GM13977 (cell line): ENCODE measurements at regions not wholly inside any gene's neighbourhood (a gene's known extent, or its start where the extent isn't known, plus 50 kb on each side); places are given as distances from the start of the nearest gene placed in this dataset.

Experiments used
- DNase-seq: peaks from one replicate; pipeline ENCODE4 v3.0.0; 2012; ENCODE audit warnings: low spot score
- in situ Hi-C: fragments of 300-500 bp; cut with MboI; formaldehyde crosslinking; loops from one replicate; pipeline ENCODE4 v1.12.0; 2022; ENCODE audit warnings: low sequenced_read_pairs, low pct_unique_long_range_greater_than_20kb, mixed read lengths, inconsistent platforms; ENCODE audit not compliant: unreplicated experiment
- TF ChIP-seq, protein P1 (sequence below): IDR thresholded peaks from 2 replicates; pipeline ENCODE4 v1.5.1; 2012; ENCODE audit warnings: mild to moderate bottlenecking, control low read depth; ENCODE audit not compliant: insufficient read depth; ENCODE audit errors: extremely low read depth, missing control alignments

DNA sequence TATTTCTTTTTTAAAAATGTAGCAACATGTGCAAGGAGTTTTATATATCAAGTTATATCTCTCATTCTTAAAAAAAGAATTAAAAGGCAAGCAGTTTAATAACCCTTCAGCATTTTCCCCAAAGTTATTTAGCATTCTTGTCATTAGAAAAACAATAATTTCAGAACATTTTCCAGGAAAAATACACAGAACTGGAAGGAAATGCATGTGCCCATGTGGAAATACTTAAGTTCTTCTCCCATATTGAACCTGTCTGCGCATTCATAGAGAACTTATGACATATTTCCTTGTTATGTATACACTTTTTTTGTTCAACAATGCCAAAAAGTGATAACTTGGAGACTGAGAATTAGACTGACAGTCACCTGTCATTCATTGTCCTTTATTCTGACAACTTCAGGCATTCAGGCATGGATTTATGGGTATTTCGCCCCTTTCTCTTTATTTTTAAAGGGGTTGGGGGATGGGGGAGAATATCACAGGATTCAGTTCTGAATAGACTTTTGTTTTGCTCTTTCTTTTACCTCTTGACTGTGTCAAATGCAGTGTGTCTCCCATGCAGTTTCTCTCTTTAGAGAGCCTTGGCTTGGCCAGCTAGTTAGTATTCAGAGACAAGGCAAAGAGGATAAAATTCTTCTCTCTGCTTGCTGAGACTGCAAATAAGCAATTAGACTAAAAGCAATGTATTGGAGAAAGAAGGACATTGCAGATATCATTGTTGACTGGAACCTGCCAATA is 701.0 kb downstream of the NR2F1-AS1 start:
- TF ChIP-seq, protein P1, sequence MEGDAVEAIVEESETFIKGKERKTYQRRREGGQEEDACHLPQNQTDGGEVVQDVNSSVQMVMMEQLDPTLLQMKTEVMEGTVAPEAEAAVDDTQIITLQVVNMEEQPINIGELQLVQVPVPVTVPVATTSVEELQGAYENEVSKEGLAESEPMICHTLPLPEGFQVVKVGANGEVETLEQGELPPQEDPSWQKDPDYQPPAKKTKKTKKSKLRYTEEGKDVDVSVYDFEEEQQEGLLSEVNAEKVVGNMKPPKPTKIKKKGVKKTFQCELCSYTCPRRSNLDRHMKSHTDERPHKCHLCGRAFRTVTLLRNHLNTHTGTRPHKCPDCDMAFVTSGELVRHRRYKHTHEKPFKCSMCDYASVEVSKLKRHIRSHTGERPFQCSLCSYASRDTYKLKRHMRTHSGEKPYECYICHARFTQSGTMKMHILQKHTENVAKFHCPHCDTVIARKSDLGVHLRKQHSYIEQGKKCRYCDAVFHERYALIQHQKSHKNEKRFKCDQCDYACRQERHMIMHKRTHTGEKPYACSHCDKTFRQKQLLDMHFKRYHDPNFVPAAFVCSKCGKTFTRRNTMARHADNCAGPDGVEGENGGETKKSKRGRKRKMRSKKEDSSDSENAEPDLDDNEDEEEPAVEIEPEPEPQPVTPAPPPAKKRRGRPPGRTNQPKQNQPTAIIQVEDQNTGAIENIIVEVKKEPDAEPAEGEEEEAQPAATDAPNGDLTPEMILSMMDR, result no peak
- in situ Hi-C loops, result no loop called here
- DNase-seq, result no peak

DNA sequence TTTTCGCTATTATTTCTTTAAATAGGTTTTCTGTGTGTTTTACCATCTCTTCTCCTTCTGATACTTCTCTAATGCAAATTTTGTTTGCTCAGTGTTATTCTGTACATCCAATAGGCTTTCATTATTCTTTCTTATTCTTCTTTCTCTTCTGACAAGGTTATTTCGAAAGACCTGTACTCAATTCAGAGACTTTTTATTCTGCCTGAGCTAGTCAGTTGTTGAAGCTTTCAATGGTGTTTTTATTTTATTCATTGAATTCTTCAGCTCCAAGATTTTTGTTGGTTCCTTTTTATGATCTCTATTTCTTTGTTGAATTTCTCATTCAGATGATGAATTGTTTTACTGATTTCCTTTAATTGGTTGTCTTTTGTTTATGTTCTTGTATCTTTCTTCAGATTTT is 706.2 kb downstream of the NR2F1-AS1 start:
- DNase-seq, result no peak
- in situ Hi-C loops, result no loop called here
- TF ChIP-seq, protein P1, result no peak

DNA sequence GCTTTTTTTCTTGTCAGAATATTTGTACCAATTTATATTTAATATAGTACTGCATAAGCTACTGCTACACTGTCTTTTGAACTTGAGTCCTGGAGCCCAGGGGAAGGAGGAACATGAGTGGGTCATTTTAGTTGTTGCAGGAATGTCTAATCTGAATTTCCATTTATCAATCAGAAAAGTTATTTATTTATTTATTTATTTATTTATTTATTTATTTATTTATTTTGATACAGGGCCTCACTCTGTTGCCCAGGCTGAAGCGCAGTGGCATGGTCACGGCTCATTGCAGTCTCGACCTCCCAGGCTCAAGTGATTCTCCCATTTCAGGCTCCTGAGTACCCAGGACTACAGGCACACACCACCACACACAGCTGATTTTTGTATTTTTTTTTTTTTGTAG is 712.6 kb downstream of the NR2F1-AS1 start:
- in situ Hi-C loops, result no loop called here
- no peak for DNase-seq
- TF ChIP-seq, protein P1, result no peak

DNA sequence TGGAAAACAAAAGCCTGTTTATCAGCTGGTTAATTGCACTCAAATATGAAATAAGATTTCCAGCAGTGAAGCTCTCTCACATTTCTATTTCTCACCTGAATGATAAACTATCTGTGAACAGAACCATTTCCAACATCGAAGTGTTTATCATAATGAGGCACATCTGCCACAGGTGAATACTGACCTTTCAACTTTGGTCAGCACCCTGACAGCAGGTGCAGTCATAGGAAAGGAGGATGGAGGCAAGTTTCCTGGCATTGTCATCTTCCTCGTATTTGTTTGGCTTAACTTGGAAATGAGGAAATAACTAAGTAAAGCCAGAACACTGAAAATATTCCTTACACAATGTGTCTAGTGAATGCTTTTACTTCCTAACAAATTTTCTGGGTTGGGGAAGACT is 716.4 kb downstream of the NR2F1-AS1 start:
- in situ Hi-C loops, result no loop called here
- TF ChIP-seq, protein P1, result no peak
- no peak for DNase-seq

DNA sequence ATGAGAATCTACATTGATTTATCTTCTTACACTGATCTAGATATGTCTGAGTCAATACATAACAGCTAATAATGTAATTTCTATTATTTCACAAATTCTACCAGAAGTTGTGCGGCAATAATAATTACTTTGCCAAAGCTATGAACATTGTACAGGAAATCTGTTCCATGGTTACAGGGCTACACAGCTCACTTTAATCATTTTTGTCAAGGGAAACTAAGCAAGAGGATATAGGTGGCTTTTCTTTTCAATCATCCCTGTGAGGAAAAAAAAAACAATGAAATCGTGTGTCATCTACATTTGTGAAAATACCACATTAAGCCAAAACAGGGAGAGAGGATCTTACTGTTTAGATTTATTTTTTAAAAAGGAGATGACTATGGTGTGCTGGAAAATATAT is 717.4 kb downstream of the NR2F1-AS1 start:
- in situ Hi-C loops, result no loop called here
- TF ChIP-seq, protein P1, result no peak
- DNase-seq, result no peak

DNA sequence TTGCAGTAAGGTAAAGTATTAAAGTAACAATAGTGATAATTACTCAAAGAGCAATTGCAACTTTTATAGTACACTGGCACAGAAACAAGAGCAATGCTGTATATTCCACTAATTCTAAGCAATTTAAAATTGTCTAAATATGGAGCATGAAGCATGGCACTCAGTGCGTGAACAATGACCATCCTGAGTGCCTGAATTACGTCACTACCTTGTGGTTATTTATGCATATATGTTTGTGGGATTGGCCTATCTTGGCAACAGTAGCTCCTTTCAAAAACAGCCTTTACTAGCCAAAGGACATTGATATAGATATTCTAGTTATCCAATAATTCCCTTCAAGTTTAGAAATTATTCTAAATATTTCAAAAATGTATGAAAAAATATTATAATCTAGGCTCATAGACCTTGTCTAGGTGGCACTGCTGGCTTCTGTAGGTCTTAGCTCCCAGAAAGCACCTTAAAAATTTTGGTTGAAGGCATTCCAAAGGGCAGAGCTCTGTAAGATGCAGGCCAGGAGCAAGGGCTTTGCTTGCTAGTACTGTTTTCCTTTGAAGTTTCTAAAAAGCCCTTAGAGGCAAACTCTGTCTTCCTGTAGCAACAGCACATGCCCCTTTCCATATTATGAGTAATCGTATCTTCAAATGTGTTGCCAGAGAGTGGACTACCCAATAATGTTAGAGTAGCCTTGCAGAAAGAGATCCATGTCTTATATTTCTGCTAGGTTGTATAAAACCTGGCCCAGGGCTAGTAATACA is 719.3 kb downstream of the NR2F1-AS1 start:
- in situ Hi-C loops, result no loop called here
- TF ChIP-seq, protein P1, result no peak
- DNase-seq, result no peak
